ENCODE measurements at regions not wholly inside any gene's neighbourhood (a gene's known extent, or its start where the extent isn't known, plus 50 kb on each side); places are given as distances from the start of the nearest gene placed in this dataset.

GRCh38 chr5:136808756-136809155 is 443.4 kb upstream of the TRPC7 start:
- TF ChIP-seq MAX (IDR thresholded peaks at IDR 0.05; ENCODE audit: low read depth, low read length) (no peak), CTCF (IDR thresholded peaks at IDR 0.05; ENCODE audit: low read depth, low read length) (no peak), MYC (IDR thresholded peaks at IDR 0.05; ENCODE audit: low read depth, low read length) (no peak), POLR2A (IDR thresholded peaks at IDR 0.05; ENCODE audit: extremely low read depth, insufficient read length) (no peak)

Data from NB4 (cell line).